OCI-LY7 (cell line): ENCODE measurements at regions not wholly inside any gene's neighbourhood (a gene's known extent, or its start where the extent isn't known, plus 50 kb on each side); places are given as distances from the start of the nearest gene placed in this dataset.

Experiments used
- EZH2phosphoT487 ChIP-seq: fragments of 200-600 bp; sonication (generic); IDR thresholded peaks from 2 replicates; pipeline ENCODE4 v1.6.1; 2018; ENCODE audit warnings: low read depth, borderline replicate concordance, mild to moderate bottlenecking, mixed run types, antibody characterized with exemption, low read length, moderate library complexity, mixed read lengths
- TF ChIP-seq, protein P1 (sequence below): fragments of 200-600 bp; sonication (generic); conservative IDR thresholded peaks from 2 replicates; pipeline ENCODE4 v1.5.1; 2014; ENCODE audit warnings: mild to moderate bottlenecking, antibody characterized with exemption, low read length, moderate library complexity, mixed read lengths

DNA sequence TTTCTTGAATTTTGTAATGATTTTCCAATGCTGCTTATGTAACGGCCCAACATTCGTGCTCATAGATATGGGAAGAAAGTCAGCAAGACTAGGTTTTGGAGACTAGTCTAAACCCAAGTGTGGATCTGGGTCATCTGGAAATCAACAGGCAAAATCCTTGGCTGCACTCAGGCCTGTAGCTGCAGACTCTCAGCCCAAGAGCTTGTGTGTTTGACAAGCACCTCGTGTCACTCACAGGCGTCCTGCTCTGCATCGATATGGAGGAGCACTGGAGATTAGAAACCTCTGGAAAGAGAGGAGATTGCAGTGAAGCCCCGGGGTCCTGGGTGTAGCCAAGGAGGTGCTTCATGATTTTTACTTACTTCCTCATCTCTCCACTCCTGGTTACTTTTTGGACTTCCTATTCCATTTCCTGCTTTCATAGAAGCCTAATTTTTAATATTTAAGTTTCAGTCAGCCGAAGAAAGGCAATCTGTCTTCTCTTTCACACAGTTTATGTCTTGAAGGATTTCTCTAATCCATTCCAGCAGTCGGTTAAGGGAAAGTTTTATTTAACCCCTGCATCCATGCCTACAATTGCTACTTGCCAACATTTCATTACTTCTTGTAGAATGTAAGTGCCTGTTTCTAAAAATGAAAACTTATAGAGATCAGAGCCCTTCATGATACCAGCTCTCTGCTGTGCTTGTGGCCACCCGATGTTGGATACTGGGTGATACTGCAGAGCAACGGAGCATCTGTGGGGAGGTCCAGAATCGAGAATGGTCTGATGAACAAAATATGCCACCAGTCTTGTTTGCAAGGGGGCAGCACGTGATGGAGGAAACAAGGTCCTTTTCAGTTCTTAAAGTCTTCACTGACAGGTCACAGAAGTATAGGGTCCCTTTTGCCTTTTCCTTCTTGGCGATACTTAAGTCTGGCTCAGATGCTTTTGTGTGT is 296.3 kb downstream of the QKI start:
- TF ChIP-seq EZH2phosphoT487, result no peak
- TF ChIP-seq, protein P1, sequence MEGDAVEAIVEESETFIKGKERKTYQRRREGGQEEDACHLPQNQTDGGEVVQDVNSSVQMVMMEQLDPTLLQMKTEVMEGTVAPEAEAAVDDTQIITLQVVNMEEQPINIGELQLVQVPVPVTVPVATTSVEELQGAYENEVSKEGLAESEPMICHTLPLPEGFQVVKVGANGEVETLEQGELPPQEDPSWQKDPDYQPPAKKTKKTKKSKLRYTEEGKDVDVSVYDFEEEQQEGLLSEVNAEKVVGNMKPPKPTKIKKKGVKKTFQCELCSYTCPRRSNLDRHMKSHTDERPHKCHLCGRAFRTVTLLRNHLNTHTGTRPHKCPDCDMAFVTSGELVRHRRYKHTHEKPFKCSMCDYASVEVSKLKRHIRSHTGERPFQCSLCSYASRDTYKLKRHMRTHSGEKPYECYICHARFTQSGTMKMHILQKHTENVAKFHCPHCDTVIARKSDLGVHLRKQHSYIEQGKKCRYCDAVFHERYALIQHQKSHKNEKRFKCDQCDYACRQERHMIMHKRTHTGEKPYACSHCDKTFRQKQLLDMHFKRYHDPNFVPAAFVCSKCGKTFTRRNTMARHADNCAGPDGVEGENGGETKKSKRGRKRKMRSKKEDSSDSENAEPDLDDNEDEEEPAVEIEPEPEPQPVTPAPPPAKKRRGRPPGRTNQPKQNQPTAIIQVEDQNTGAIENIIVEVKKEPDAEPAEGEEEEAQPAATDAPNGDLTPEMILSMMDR, result no peak
